GM12865 (cell line): ENCODE measurements at regions not wholly inside any gene's neighbourhood (a gene's known extent, or its start where the extent isn't known, plus 50 kb on each side); places are given as distances from the start of the nearest gene placed in this dataset.

Source experiments
- DNase-seq: peaks from one replicate; pipeline ENCODE4 v3.0.0; 2010; ENCODE audit warnings: low read depth
- H3K4me3 ChIP-seq: 2 replicates; pipeline ENCODE4 v1.5.1; 2011; ENCODE audit warnings: mild to moderate bottlenecking, low read depth, low read length, control low read depth
- CTCF ChIP-seq: IDR thresholded peaks from 2 replicates; pipeline ENCODE4 v1.5.1; 2011; ENCODE audit warnings: low read length, control low read depth, low read depth, inconsistent platforms; ENCODE audit not compliant: insufficient read depth; ENCODE audit errors: missing control alignments

GRCh38 chr1:80375109-80375508, 1368.6 kb upstream of the ADGRL4 start:
- H3K4me3 ChIP-seq = no peak overlapping the region
- DNase-seq = no peak
- no peak for TF ChIP-seq CTCF

DNA sequence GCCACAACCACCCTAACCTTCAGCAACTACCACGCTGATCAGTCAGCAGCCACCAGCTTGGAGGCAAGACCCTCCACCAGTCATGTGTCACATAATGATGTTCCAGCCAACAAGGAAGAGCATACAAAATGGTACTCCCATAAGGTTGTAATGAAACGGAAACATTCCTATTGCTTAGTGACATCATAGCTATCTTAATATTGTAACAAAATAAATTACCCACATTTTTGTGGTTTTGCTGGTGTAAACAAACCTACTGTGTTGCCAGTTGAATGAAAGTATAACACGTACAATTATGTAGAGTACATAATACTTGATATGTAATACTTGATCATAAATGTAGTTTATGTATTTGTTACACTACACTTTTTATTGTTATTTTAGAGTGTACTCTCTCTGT, 1363.2 kb upstream of the ADGRL4 start:
- DNase-seq = no peak
- TF ChIP-seq CTCF = no peak

DNA sequence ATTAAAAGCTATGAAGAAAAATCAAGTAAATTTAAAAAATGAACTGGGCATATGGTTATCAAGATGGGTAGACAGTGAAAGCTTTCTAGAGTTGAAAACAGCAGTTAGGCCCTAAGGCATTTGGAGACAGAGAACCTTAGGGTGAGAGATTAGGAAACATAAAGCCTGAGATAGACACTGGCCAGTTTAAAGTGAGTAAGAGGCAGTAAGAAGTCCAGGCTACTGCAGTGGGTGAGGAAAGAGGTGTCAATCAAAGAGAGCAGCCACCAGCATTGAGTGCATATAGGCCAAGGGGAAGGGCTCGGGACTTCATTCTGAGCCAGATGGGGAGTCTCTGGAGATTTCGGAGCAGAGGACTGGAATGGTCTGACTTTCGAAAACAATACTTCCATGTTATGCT, 1360.5 kb upstream of the ADGRL4 start:
- DNase-seq = no peak
- TF ChIP-seq CTCF = no peak
- H3K4me3 ChIP-seq = no peak overlapping the region

More for the DNA sequence above, 1363.2 kb upstream of the ADGRL4 start:
- no peak overlapping the region for H3K4me3 ChIP-seq

- H3K4me3 ChIP-seq = no peak overlapping the region
- DNase-seq = no peak
- TF ChIP-seq CTCF = no peak
Observed at GRCh38 chr1:80365359-80366021, 1359.0 kb upstream of the ADGRL4 start.

DNA sequence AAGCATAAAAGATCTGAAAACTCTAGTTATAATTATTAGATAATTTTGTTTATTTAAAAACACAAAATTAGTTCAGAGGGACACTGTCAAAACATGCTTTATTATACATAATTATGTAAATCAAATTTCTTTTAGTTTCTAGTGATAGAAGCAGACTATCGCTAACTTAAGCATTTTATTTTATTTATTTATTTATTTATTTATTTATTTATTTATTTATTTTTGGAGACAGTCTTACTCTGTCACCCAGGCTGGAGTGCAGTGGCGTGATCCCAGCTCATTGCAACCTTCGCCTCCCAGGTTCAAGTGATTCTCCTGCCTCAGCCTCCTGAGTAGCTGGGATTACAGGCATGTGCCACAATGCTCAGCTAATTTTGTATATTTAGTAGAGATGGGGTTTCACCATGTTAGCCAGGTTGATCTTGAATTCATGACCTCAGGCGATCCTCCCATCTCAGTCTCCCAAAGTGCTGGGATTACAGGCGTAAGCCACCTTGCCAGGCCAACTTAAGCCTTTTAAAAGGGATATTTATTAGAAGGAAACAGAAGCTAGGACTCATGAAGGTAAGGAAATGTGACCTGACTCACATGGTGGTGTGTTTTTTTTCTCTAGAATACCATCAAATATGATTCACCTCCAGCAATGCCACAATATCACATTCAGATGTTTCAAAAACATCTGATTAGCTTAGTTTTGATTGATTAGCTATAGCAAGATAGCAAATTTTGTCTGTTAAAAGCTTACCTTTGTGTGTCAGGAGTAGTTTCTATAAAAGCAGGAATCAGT, 1357.4 kb upstream of the ADGRL4 start:
- no peak for TF ChIP-seq CTCF
- H3K4me3 ChIP-seq = no peak overlapping the region
- DNase-seq = no peak

DNA sequence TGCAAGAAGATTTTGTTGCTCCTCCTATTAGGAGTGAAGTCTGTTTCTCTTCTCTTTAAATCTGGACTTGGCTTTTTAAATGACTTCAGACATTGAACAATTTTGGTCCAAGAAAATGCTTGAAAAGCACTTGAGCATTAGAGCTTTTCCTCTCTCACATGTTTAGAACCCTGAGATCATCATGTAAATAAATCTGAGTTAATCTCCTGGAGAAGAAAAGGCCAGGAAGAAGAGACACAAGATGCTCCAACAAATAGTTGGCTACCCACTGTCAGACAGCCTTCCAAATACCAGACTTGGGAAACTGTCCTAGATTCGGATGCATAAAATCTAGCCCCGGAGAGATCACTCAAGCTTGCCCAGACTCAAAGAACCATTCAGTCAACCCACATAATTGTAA, 1353.1 kb upstream of the ADGRL4 start:
- DNase-seq = no peak
- no peak for TF ChIP-seq CTCF
- H3K4me3 ChIP-seq = no peak overlapping the region
